ENCODE measurements at regions not wholly inside any gene's neighbourhood (a gene's known extent, or its start where the extent isn't known, plus 50 kb on each side); places are given as distances from the start of the nearest gene placed in this dataset.

GRCh38 chr11:21968702-21969101 lies 224.2 kb upstream of the ANO5 start:
- Histone ChIP-seq H3K27ac (ENCODE audit: low read depth in 2 of 2, low read length in 1 of 2) (no peak overlapping the region), H3K79me2 (ENCODE audit: insufficient read depth) (no peaks in the 10 kb centered on the region), H3K9me2 (no peaks in the 10 kb centered on the region), H4K20me1 (ENCODE audit: insufficient read depth) (no peaks in the 10 kb centered on the region), H3K9me3 (no peaks in the 10 kb centered on the region), H3K4me3 (ENCODE audit: low read depth in 2 of 2, low read length in 1 of 2) (no peak overlapping the region), H3K9ac (no peak overlapping the region), H3K27me3 (ENCODE audit: insufficient read depth) (no peaks in the 10 kb centered on the region), H3K4me2 (no peak overlapping the region), H3F3A (replicated peaks; ENCODE audit: insufficient read depth) (no peaks in the 10 kb centered on the region), H3K4me1 (ENCODE audit: control insufficient read depth in 1 of 2, insufficient read depth in 2 of 2, low read depth in 1 of 2, low read length in 1 of 2) (peaks cover 0 to 4% of the 10 kb centered on the region in 2 experiments; a peak in 2 of 4 replicates), H2AFZ (ENCODE audit: low read depth) (no peak overlapping the region), H3K36me3 (replicated peaks in 1 of 2; ENCODE audit: control insufficient read depth in 1 of 2, insufficient read depth in 2 of 2, low read length in 1 of 2) (no peaks in the 10 kb centered on the region)
- ChIA-PET CTCF (interaction anchor here (0.8 to 1.0 kb wide), 2 partner anchors 16 to 20 kb away, joined by 3 read pairs; no protein-coding TSS in a partner anchor), POLR2A (no interaction called here)
- WGBS (ENCODE audit: low lambda C conversion rate) = 17% methylated on average over 1 of the region's 1 CpG
- no peak for TF ChIP-seq MEF2A (IDR thresholded peaks at IDR 0.05; ENCODE audit: borderline replicate concordance, low read depth)
- no peak for TF ChIP-seq GATA2 (CRISPR knock-in tag; IDR thresholded peaks at IDR 0.05)
- no peak for TF ChIP-seq RFX5 (IDR thresholded peaks at IDR 0.05; ENCODE audit: low read length)
- TF ChIP-seq, protein P1, sequence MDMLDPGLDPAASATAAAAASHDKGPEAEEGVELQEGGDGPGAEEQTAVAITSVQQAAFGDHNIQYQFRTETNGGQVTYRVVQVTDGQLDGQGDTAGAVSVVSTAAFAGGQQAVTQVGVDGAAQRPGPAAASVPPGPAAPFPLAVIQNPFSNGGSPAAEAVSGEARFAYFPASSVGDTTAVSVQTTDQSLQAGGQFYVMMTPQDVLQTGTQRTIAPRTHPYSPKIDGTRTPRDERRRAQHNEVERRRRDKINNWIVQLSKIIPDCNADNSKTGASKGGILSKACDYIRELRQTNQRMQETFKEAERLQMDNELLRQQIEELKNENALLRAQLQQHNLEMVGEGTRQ (IDR thresholded peaks at IDR 0.05; ENCODE audit: borderline replicate concordance, low read depth, low read length) = no peak
- TF ChIP-seq TCF12 (IDR thresholded peaks at IDR 0.05) = no peak
- TF ChIP-seq FOXJ3 (CRISPR knock-in tag; IDR thresholded peaks at IDR 0.05) = no peak
- TF ChIP-seq FOXM1 (IDR thresholded peaks at IDR 0.05; ENCODE audit: low read depth) = no peak
- no peak for TF ChIP-seq ELF1 (IDR thresholded peaks at IDR 0.05)
- TF ChIP-seq POLR2AphosphoS5 (IDR thresholded peaks at IDR 0.05; ENCODE audit: low read depth, low read length) = no peak
- no peak for TF ChIP-seq RXRA (IDR thresholded peaks at IDR 0.05; ENCODE audit: borderline replicate concordance, low read depth)
- no peak for TF ChIP-seq PBX3 (IDR thresholded peaks at IDR 0.05)
- no peak for TF ChIP-seq RAD21 (IDR thresholded peaks at IDR 0.05; ENCODE audit: low read length)
- DNase-seq = no peak

DNA sequence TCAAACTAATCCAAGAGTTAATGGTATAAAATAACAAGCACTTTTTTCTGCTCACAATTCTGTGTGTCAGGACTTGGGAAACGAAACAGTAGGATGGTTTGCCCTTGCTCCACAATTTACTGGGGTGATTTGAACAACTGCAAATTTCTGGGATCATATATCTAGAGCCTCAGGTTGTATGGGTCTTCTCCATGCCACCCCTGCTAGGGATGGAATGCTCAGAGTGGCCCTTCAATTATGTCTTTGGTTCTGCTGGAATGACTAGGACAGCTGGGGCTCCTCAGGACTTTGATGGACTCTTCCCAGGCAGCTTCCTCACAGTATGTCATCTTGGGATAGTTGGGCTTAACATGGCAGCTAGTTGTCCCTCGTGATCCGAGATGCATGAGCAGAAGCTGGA lies 223.0 kb upstream of the ANO5 start:
- no peaks in the 10 kb centered on the region for H3K9me3 ChIP-seq
- no peaks in the 10 kb centered on the region for H3K79me2 ChIP-seq (ENCODE audit: insufficient read depth)
- WGBS (ENCODE audit: low lambda C conversion rate) = 8% methylated on average over 3 of the region's 3 CpGs
- no peaks in the 10 kb centered on the region for H3K36me3 ChIP-seq (replicated peaks in 1 of 2; ENCODE audit: control insufficient read depth in 1 of 2, insufficient read depth in 2 of 2, low read length in 1 of 2)
- H4K20me1 ChIP-seq (ENCODE audit: insufficient read depth) = no peaks in the 10 kb centered on the region
- no peak overlapping the region for H3K27ac ChIP-seq (ENCODE audit: low read depth in 2 of 2, low read length in 1 of 2)
- H3K4me2 ChIP-seq = no peak overlapping the region
- H3K4me3 ChIP-seq (ENCODE audit: low read depth in 2 of 2, low read length in 1 of 2) = no peak overlapping the region
- ChIA-PET CTCF (no interaction called here), POLR2A (no interaction called here)
- no peaks in the 10 kb centered on the region for H3K9me2 ChIP-seq
- H3F3A ChIP-seq (replicated peaks; ENCODE audit: insufficient read depth) = no peaks in the 10 kb centered on the region
- TF ChIP-seq MXI1 (IDR thresholded peaks at IDR 0.05; ENCODE audit: low read depth, low read length) (no peak), YY1 (IDR thresholded peaks at IDR 0.05; ENCODE audit: low read depth) (no peak), RCOR1 (IDR thresholded peaks at IDR 0.05; ENCODE audit: low read length) (no peak), CHD2 (IDR thresholded peaks at IDR 0.05; ENCODE audit: low read length, partially characterized antibody) (no peak), IRF3 (IDR thresholded peaks at IDR 0.05; ENCODE audit: low read depth, low read length) (no peak), SMC3 (IDR thresholded peaks at IDR 0.05; ENCODE audit: low read depth, low read length) (no peak), RXRA (IDR thresholded peaks at IDR 0.05; ENCODE audit: borderline replicate concordance, low read depth) (no peak), NFIC (IDR thresholded peaks at IDR 0.05; ENCODE audit: borderline replicate concordance) (no peak), GATA2 (CRISPR knock-in tag; IDR thresholded peaks at IDR 0.05) (no peak), EZH2phosphoT487 (IDR thresholded peaks at IDR 0.05; ENCODE audit: borderline replicate concordance, low read depth) (no peak)
- no peak for DNase-seq
- H3K9ac ChIP-seq = no peak overlapping the region
- no peaks in the 10 kb centered on the region for H3K27me3 ChIP-seq (ENCODE audit: insufficient read depth)
- no peak overlapping the region for H2AFZ ChIP-seq (ENCODE audit: low read depth)
- peaks cover 0 to 4% of the 10 kb centered on the region in 2 experiments; a peak in 2 of 4 replicates for H3K4me1 ChIP-seq (ENCODE audit: control insufficient read depth in 1 of 2, insufficient read depth in 2 of 2, low read depth in 1 of 2, low read length in 1 of 2)
